Globus pallidus (tissue), 1 donor: ENCODE measurements at regions not wholly inside any gene's neighbourhood (a gene's known extent, or its start where the extent isn't known, plus 50 kb on each side); places are given as distances from the start of the nearest gene placed in this dataset.
"Not testable (repeated sequence)": the region's sequence is repeated elsewhere in the genome, so short reads cannot be mapped to it uniquely, and the experiment has no call there.

Source experiments
- DNase-seq: peaks from one replicate; pipeline ENCODE4 v3.0.0-alpha.2; 2015; ENCODE audit warnings: low spot score

- no peak for DNase-seq
Measured at GRCh38 chr9:17083258-17083657, 51.6 kb upstream of the CNTLN start.

GRCh38 chr9:17082343-17083064 is 52.3 kb upstream of the CNTLN start:
- no peak for DNase-seq

GRCh38 chr9:17081814-17082213 is 53.0 kb upstream of the CNTLN start:
- no peak for DNase-seq

- no peak for DNase-seq
Measured at GRCh38 chr9:17081351-17081750, 53.5 kb upstream of the CNTLN start.

- DNase-seq = no peak
Measured at GRCh38 chr9:17075758-17076485, 58.9 kb upstream of the CNTLN start.

GRCh38 chr9:17075146-17075757 is 59.6 kb upstream of the CNTLN start:
- DNase-seq = no peak

GRCh38 chr9:17072563-17072962 is 62.3 kb upstream of the CNTLN start:
- not testable (repeated sequence) for DNase-seq

GRCh38 chr9:17068671-17069070 is 66.2 kb upstream of the CNTLN start:
- DNase-seq = no peak

- DNase-seq = no peak
Measured at GRCh38 chr9:17065062-17065461, 69.8 kb upstream of the CNTLN start.

GRCh38 chr9:17064558-17064957 is 70.3 kb upstream of the CNTLN start:
- no peak for DNase-seq

- DNase-seq = peak; percentile 12
Measured at GRCh38 chr9:17063535-17064135, 71.2 kb upstream of the CNTLN start.

- no peak for DNase-seq
Measured at GRCh38 chr9:17062497-17062896, 72.3 kb upstream of the CNTLN start.

GRCh38 chr9:17060450-17060849 is 74.4 kb upstream of the CNTLN start:
- no peak for DNase-seq

- no peak for DNase-seq
Measured at GRCh38 chr9:17059465-17059864, 75.4 kb upstream of the CNTLN start.

- DNase-seq = no peak
Measured at GRCh38 chr9:17057729-17058128, 77.1 kb upstream of the CNTLN start.

- no peak for DNase-seq
Measured at GRCh38 chr9:17052626-17053025, 82.2 kb upstream of the CNTLN start.

GRCh38 chr9:17045381-17045940 is 89.4 kb upstream of the CNTLN start:
- DNase-seq = no peak

GRCh38 chr9:17031546-17031945 is 103.3 kb upstream of the CNTLN start:
- DNase-seq = no peak

- DNase-seq = no peak
Measured at GRCh38 chr9:17025281-17025680, 109.6 kb upstream of the CNTLN start.

GRCh38 chr9:17024129-17024528 is 110.7 kb upstream of the CNTLN start:
- no peak for DNase-seq

- no peak for DNase-seq
Measured at GRCh38 chr9:17021387-17021970, 113.4 kb upstream of the CNTLN start.

- no peak for DNase-seq
Measured at GRCh38 chr9:17019398-17019797, 115.4 kb upstream of the CNTLN start.
